ENCODE measurements at regions not wholly inside any gene's neighbourhood (a gene's known extent, or its start where the extent isn't known, plus 50 kb on each side); places are given as distances from the start of the nearest gene placed in this dataset.

GRCh38 chr6:50457351-50457750, 256.0 kb upstream of the TFAP2D start:
- TF ChIP-seq POLR2AphosphoS5 (IDR thresholded peaks at IDR 0.05; ENCODE audit: borderline replicate concordance, low read depth, low read length) (no peak), EZH2 (IDR thresholded peaks at IDR 0.05) (no peak), FOXP2 (optimal IDR thresholded peaks at IDR 0.05; ENCODE audit: control extremely low read depth, extremely low read length, insufficient read depth) (no peak)
